CD14-positive monocyte (primary cell): ENCODE measurements at regions not wholly inside any gene's neighbourhood (a gene's known extent, or its start where the extent isn't known, plus 50 kb on each side); places are given as distances from the start of the nearest gene placed in this dataset.

Experiments
- DNase-seq, 3 donors: peaks; one replicate each; pipeline ENCODE4 v3.0.0-alpha.2; 2011 to 2022
- H2AFZ ChIP-seq: 2 replicates; pipeline ENCODE4 v1.6.0; 2012; ENCODE audit warnings: mild to moderate bottlenecking, low read depth, low read length, inconsistent platforms; ENCODE audit not compliant: insufficient read depth, poor library complexity, severe bottlenecking
- H3K27ac ChIP-seq, 2 donors: 1 replicate in 1 of 2; 2 replicates in 1 of 2; pipeline ENCODE4 v1.5.1; 2012 to 2013; ENCODE audit warnings: low read length in 2 of 2, control low read depth in 1 of 2, inconsistent platforms in 1 of 2, low read depth in 1 of 2, mild to moderate bottlenecking in 1 of 2
- H3K27me3 ChIP-seq, 2 donors: one replicate each; pipeline versions ENCODE4 v1.6.0 to v1.6.1; 2011 to 2013; ENCODE audit warnings: low read length in 2 of 2; ENCODE audit not compliant: control insufficient read depth in 2 of 2, insufficient read depth in 2 of 2
- H3K36me3 ChIP-seq, 2 donors: replicated peaks in 1 of 2; 1 replicate in 1 of 2; 2 replicates in 1 of 2; pipeline versions ENCODE4 v1.5.1 to v1.6.1; 2012 to 2013; ENCODE audit warnings: low read length in 2 of 2, control low read depth in 1 of 2, inconsistent platforms in 1 of 2, mild to moderate bottlenecking in 1 of 2; ENCODE audit not compliant: insufficient read depth in 2 of 2, control insufficient read depth in 1 of 2
- H3K4me1 ChIP-seq, 2 donors: 1 replicate in 1 of 2; 2 replicates in 1 of 2; pipeline versions ENCODE4 v1.5.1 to v1.6.1; 2012 to 2013; ENCODE audit warnings: low read length in 2 of 2, control low read depth in 1 of 2, inconsistent platforms in 1 of 2, mild to moderate bottlenecking in 1 of 2, moderate library complexity in 1 of 2; ENCODE audit not compliant: insufficient read depth in 2 of 2, control insufficient read depth in 1 of 2
- H3K4me2 ChIP-seq: replicated peaks from 2 replicates; pipeline ENCODE3; 2012; ENCODE audit warnings: low read length, moderate library complexity, mild to moderate bottlenecking; ENCODE audit not compliant: poor library complexity, severe bottlenecking; ENCODE audit errors: extremely low read depth
- H3K4me3 ChIP-seq, 3 experiments: fragments of 200-600 bp in 1 of 3; sonication (generic) in 1 of 3; replicated peaks in 1 of 3; 1 replicate in 2 of 3; 2 replicates in 1 of 3; pipeline ENCODE4 v1.5.1; 2011 to 2013; ENCODE audit warnings: low read length in 3 of 3, mild to moderate bottlenecking in 3 of 3, control low read depth in 2 of 3, low read depth in 2 of 3, inconsistent platforms in 1 of 3, moderate library complexity in 1 of 3
- H3K79me2 ChIP-seq: 2 replicates; pipeline ENCODE4 v1.6.0; 2012; ENCODE audit warnings: mild to moderate bottlenecking, control low read depth, inconsistent platforms, low read length, moderate library complexity; ENCODE audit not compliant: insufficient read depth
- H3K9ac ChIP-seq: 2 replicates; pipeline ENCODE4 v1.6.0; 2017; ENCODE audit warnings: low read length, mild to moderate bottlenecking; ENCODE audit not compliant: insufficient read depth, poor library complexity, severe bottlenecking
- H3K9me3 ChIP-seq, 2 donors: replicated peaks in 1 of 2; 1 replicate in 1 of 2; 2 replicates in 1 of 2; pipeline versions ENCODE4 v1.5.1 to v1.6.1; 2012 to 2013; ENCODE audit warnings: low read length in 2 of 2, control low read depth in 1 of 2; ENCODE audit not compliant: control insufficient read depth in 1 of 2, insufficient read depth in 1 of 2
- H4K20me1 ChIP-seq: 2 replicates; pipeline ENCODE4 v1.6.0; 2012; ENCODE audit warnings: mild to moderate bottlenecking, low read length, control low read depth, moderate library complexity; ENCODE audit not compliant: insufficient read depth
- H3K27ac Mint-ChIP-seq, 7 donors: one replicate each; pipeline ENCODE4 v1.8.0; 2020; ENCODE audit warnings: mild to moderate bottlenecking in 7 of 7, mixed read lengths in 7 of 7, moderate library complexity in 6 of 7, inconsistent platforms in 2 of 7
- H3K27me3 Mint-ChIP-seq, 3 donors: one replicate each; pipeline ENCODE4 v1.8.0; 2021 to 2022; ENCODE audit warnings: low read depth in 3 of 3, mild to moderate bottlenecking in 3 of 3, mixed read lengths in 3 of 3, moderate library complexity in 3 of 3, inconsistent platforms in 1 of 3
- H3K36me3 Mint-ChIP-seq, 2 donors: one replicate each; pipeline ENCODE4 v1.8.0; 2020; ENCODE audit warnings: mixed read lengths in 2 of 2, inconsistent platforms in 1 of 2, mild to moderate bottlenecking in 1 of 2
- H3K4me1 Mint-ChIP-seq: one replicate; pipeline ENCODE4 v1.8.0; 2020; ENCODE audit warnings: mild to moderate bottlenecking, mixed read lengths
- H3K4me3 Mint-ChIP-seq, 2 donors: one replicate each; pipeline ENCODE4 v1.8.0; 2020; ENCODE audit warnings: mild to moderate bottlenecking in 2 of 2, mixed read lengths in 2 of 2, moderate library complexity in 1 of 2
- H3K9me3 Mint-ChIP-seq, 7 donors: one replicate each; pipeline ENCODE4 v1.8.0; 2020 to 2022; ENCODE audit warnings: mixed read lengths in 7 of 7, mild to moderate bottlenecking in 6 of 7, moderate library complexity in 6 of 7, inconsistent platforms in 2 of 7
- WGBS: methylation state at CpG from one replicate; pipeline ENCODE4 v1.1.5; 2013; ENCODE audit warnings: missing lambda C conversion rate; ENCODE audit not compliant: insufficient coverage; 5-methylcytosine and 5-hydroxymethylcytosine counted together
- intact Hi-C, 2 donors: fragments of 100-400 bp; cut with micrococcal nuclease; formaldehyde crosslinking; loops; one replicate each; pipeline versions ENCODE4 v1.15.0 to v1.15.1; 2023
- TF ChIP-seq, protein P1 (sequence below): fragments of 200-600 bp; IDR thresholded peaks from one replicate; pipeline ENCODE4 v1.8.0; 2022; ENCODE audit warnings: antibody characterized with exemption, mild to moderate bottlenecking

DNA sequence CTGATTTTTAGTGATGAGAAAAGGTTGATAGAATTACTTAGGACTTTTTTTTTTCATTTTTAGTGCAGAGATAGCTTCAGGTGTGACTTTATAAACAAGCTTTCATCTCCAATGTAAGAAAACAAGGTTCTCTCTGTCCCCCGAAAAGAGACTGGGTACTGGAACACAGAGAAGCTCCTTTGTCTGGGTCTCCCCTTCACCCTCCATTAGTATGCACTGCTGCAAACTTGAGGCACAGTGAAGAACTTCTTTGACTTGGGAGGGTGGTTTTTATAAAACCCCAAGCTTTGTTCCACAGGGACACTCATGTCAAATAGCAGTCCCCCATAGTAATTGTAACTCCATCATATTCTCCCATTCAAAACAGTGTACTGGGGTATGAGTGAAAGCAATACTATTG lies 93.5 kb upstream of the SOX2 start:
- Histone ChIP-seq H2AFZ (no peak overlapping the region), H3K4me1 (no peaks in the 10 kb centered on the region), H3K9ac (no peak overlapping the region), H3K36me3 (no peaks in the 10 kb centered on the region), H4K20me1 (no peaks in the 10 kb centered on the region), H3K4me3 (no peak overlapping the region), H3K27me3 (no peaks in the 10 kb centered on the region), H3K9me3 (no peaks in the 10 kb centered on the region), H3K4me2 (no peak overlapping the region), H3K79me2 (no peaks in the 10 kb centered on the region), H3K27ac (no peak overlapping the region)
- Mint-ChIP-seq H3K9me3 (peaks cover 0 to 2% (median 0%) of the 10 kb centered on the region in 7 donors), H3K27ac (no peak overlapping the region), H3K27me3 (peaks cover 0 to 2% (median 0%) of the 10 kb centered on the region in 3 donors), H3K36me3 (no peaks in the 10 kb centered on the region), H3K4me3 (no peak overlapping the region), H3K4me1 (no peaks in the 10 kb centered on the region)
- intact Hi-C loops, result no loop called here
- no CpG with 5 or more reads among the region's 1 CpG for WGBS
- DNase-seq, result no peak
- TF ChIP-seq, protein P1, sequence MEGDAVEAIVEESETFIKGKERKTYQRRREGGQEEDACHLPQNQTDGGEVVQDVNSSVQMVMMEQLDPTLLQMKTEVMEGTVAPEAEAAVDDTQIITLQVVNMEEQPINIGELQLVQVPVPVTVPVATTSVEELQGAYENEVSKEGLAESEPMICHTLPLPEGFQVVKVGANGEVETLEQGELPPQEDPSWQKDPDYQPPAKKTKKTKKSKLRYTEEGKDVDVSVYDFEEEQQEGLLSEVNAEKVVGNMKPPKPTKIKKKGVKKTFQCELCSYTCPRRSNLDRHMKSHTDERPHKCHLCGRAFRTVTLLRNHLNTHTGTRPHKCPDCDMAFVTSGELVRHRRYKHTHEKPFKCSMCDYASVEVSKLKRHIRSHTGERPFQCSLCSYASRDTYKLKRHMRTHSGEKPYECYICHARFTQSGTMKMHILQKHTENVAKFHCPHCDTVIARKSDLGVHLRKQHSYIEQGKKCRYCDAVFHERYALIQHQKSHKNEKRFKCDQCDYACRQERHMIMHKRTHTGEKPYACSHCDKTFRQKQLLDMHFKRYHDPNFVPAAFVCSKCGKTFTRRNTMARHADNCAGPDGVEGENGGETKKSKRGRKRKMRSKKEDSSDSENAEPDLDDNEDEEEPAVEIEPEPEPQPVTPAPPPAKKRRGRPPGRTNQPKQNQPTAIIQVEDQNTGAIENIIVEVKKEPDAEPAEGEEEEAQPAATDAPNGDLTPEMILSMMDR, result no peak

GRCh38 chr3:181616088-181617070 lies 95.3 kb upstream of the SOX2 start:
- Mint-ChIP-seq H3K27me3 (peaks cover 0 to 2% (median 0%) of the 10 kb centered on the region in 3 donors), H3K27ac (no peak overlapping the region), H3K4me1 (no peaks in the 10 kb centered on the region), H3K4me3 (peak overlapping the region in 1 of 2 donors; percentile 15), H3K36me3 (no peaks in the 10 kb centered on the region), H3K9me3 (peaks cover 0 to 2% (median 0%) of the 10 kb centered on the region in 7 donors)
- no CpG with 5 or more reads among the region's 2 CpGs for WGBS
- Histone ChIP-seq H2AFZ (no peak overlapping the region), H3K27me3 (no peaks in the 10 kb centered on the region), H3K4me3 (no peak overlapping the region), H3K27ac (no peak overlapping the region), H3K79me2 (no peaks in the 10 kb centered on the region), H3K4me1 (no peaks in the 10 kb centered on the region), H4K20me1 (no peaks in the 10 kb centered on the region), H3K36me3 (no peaks in the 10 kb centered on the region), H3K9ac (no peak overlapping the region), H3K4me2 (no peak overlapping the region), H3K9me3 (no peaks in the 10 kb centered on the region)
- TF ChIP-seq, protein P1, result no peak
- intact Hi-C loops, result no loop called here
- DNase-seq, result no peak
